GM21360 (cell line): ENCODE measurements at regions not wholly inside any gene's neighbourhood (a gene's known extent, or its start where the extent isn't known, plus 50 kb on each side); places are given as distances from the start of the nearest gene placed in this dataset.
"Not testable (repeated sequence)": the region's sequence is repeated elsewhere in the genome, so short reads cannot be mapped to it uniquely, and the experiment has no call there.

ENCODE experiments used
- ATAC-seq: cut with Tn5 transposase; IDR thresholded peaks from one replicate; pipeline ENCODE4 v1.9.1; 2021; ENCODE audit warnings: mild to moderate bottlenecking, moderate library complexity; ENCODE audit not compliant: unreplicated experiment

DNA sequence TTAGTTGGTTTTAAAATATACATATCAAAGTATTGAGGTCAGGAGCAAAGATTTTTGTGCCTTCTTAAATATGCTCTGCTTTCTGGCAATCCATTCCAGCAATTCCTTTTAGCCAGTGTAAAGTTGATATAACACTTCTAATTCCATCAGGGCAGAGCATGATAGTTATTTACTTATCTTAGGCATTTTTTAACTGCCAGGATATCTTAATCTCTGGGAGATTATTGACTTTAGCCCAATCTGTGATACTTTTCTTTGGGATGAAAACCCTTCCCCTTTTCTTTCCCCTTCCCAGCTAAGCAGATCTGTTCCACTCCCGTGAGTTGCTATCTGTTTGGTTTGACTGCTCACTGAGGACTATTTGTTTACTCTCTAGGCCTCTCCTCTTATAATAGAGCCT, 168.7 kb upstream of the RSPO3 start:
- ATAC-seq = no peak

DNA sequence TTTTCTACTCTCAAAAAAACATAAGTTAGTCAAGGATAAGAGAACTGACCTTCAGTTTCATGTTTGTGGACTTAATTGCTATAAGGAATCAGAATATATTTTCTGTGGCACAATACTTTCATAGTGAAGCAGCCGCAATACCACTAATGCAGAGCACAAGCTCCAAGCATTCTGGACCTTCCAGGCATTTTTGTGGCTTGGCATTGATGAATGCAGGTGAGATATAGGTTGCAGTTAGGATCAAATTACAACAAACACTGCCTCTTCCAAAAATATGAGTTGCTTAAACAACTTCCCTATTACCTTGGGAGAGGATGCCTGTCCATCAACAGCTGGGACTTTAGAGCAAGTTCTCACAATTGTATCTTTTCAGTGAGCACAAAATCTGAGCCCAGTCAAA, 162.8 kb upstream of the RSPO3 start:
- no peak for ATAC-seq

DNA sequence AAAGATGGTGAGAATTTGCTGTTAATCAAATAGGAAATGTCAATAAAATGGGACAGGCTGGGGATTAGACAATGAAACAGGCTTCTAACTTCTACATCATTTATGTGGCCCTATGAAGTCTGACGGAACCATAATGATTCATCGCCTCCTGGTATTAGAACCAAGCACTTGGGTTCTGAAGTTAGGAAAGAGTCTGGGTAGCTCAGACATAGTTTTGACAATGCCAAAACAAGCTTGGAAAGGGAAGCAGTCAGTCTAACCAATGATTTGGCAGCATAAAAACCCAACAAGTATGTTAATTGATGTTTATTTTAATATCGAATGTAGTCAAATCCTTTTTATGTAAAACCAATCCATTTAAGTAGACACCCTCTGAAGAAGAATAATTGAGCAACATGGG, 160.8 kb upstream of the RSPO3 start:
- ATAC-seq = no peak

DNA sequence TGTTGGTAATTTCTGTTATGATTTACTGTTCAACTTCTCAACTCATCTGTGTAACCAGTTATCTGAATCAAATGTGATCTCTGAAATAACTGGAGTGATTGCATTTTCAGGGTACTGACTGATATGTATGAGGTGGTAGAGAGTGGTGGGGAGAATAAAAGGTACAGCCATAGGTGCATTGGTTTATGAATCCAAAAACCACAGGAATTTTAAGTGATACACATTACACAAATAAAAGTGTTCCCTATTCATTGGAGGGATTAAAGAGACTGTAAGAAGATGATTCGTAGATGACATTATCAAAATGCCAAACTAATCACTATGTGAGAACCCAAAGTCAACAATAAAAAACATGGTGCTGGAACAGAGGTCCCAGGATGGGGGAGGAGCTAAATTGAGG, 158.7 kb upstream of the RSPO3 start:
- no peak for ATAC-seq

DNA sequence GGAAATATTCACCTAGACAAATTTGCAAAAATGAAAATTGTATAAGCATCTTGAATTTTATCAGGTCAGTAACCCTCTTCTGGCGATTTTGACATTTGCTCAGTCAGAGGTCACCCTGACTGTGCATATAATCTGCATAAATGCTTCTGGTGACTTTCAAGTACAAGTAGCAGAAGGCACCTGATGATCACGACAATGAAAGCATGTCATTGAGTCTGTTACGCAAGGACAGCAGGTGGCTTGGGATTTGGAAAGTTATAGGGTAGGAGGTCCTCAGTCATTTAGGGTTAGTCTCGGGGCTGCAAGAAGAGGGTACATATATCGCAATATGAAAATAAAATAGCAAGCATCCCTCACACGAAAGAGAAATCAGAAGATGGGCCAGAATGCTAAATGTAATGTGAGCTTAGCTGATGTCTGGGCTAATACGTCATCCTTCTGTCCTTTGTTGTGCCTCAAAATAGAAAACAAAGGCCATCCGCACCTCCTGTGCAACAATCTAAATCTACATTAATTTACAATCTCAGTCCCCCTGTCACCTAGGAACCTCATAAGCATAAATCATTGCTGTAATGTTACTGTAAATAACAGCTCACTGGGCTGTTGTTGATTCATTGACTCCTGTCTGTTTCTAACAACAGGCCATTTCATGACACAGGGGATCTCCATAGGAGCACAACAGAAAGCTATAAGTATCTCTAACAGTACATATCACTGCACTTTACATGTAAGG, 155.2 kb upstream of the RSPO3 start:
- ATAC-seq = no peak

- ATAC-seq = no peak
Observed at GRCh38 chr6:126967296-126968005, 151.0 kb upstream of the RSPO3 start.

DNA sequence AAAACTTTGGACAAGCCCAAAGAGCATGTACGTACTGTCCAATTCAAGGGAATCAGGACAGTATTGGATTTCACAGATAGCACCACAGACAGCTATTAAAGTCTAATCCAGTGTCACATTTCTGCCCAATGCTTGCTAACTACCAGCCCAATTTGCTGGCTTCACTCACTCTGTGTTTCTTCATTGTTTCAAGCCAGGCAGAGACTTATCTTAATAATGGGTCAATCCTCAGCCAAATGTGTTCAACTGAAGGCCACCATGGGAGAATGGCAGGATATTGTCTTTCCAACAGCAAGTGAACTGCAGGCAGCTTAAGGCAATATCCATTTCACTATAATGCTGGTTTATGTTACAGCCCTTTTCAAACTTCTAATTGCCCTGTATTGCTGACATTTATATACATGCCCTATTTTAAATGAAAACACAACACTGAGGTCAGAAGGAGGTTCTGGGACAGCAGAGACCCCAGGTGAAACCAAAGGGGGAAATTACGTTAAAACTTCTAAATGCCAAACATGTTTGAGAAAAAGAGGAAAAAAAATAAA, 142.1 kb upstream of the RSPO3 start:
- no peak for ATAC-seq

GRCh38 chr6:126983779-126984178, 134.7 kb upstream of the RSPO3 start:
- ATAC-seq = no peak

DNA sequence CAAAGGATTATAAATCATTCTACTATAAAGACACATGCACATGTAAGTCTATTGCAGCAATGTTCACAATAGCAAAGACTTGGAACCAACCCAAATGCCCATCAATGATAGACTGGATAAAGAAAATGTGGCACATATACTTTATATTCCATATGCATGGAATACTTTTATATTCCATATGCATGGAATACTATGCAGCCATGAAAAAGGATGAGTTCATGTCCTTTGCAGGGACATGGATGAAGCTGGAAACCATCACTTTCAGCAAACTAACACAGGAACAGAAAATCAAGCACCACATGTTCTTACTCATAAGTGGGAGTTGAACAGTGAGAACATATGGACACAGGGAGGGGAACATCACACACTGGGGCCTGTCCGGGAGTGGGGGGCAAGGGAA, 130.3 kb upstream of the RSPO3 start:
- ATAC-seq = not testable (repeated sequence)

DNA sequence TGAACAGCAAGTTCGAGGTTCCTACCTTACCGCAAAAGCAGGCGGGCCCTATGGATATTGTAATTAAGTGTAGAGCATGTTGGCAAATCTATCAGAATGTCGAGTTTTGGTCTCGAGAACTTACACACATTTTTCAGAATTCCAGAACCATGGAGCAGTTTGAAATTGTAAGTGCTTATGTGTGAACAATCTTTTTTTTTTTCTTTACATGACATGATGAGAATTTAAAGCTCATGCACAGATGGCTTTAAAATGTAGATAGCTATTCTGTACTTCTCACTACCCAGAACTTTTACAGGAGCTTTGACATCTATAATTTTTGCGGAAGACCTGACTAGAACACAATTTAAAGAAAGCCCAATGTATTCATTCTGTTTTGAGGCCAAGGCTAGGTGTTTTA, 117.8 kb upstream of the RSPO3 start:
- ATAC-seq = no peak

DNA sequence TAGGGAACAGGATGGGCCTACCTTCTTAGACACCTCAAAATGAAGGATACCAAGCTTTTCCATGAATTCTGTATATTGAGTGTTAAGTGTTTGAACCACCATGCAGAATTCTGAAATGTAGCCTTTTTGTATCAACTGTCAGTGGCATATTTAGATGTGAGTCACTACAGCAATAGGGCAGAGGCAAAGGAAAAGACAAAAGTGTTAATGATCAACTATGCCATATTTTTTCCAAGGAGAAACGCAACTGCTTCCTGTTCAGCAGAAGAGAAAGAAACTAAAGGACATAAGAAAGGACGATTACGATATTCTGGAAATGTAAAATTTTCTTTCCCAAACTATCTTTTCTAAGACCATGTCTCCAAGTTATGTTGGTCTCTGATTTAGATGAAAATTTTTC, 104.6 kb upstream of the RSPO3 start:
- no peak for ATAC-seq

DNA sequence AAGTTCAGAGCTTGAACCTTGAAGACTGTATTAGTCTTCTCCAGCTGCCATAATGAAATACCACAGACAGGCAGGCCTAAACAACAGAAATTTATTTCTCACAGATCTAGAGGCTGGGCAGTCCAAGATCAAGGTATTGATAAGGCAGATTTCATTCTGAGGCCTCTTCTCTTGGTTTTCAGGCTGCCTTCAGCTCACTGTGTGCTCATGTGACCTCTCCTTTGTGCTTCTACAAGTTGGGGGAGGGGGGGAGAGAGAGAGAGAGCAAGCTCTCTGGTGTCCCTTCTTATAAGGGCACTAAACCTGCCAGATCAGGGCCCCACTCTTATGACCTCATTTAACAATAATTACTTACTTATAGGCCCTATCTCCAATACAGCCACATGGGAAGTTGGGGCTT, 102.6 kb upstream of the RSPO3 start:
- no peak for ATAC-seq

DNA sequence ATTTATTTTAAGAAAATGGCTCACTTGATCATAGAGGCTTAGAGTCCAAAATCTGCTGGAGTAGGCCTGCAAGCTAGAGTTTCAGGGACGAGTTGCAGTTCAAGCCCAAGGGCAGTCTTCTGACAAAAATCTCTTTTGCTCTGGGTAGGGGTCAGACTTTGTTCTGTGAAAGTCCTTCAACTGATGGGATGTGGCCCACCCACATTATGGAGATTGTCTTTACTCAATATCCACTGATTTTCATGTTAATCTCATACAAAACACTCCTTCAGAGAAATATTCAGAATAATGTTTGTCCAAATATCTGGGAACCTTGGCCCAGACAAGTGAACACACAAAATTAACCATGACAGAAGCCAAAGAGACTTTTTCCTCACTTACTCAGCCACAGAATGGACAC, 98.6 kb upstream of the RSPO3 start:
- ATAC-seq = no peak

DNA sequence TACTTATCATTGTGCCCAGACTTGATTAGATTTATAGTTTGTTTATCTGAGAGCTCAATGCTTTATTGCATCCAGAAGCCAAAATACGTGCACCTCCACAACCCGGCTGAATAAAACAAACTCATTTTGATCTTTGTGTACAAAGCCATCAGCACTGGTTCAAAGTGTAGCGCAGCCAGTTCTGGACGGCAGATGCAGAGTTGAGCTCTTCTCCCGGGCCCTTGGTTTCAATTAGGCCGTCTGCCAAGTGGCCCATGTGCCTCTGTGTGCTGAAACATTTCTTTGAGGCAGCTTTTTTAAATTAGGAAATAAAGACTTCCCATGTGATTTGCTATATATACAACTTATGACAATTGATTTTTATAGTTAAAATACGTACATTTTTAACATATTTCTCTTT, 96.2 kb upstream of the RSPO3 start:
- ATAC-seq = no peak

DNA sequence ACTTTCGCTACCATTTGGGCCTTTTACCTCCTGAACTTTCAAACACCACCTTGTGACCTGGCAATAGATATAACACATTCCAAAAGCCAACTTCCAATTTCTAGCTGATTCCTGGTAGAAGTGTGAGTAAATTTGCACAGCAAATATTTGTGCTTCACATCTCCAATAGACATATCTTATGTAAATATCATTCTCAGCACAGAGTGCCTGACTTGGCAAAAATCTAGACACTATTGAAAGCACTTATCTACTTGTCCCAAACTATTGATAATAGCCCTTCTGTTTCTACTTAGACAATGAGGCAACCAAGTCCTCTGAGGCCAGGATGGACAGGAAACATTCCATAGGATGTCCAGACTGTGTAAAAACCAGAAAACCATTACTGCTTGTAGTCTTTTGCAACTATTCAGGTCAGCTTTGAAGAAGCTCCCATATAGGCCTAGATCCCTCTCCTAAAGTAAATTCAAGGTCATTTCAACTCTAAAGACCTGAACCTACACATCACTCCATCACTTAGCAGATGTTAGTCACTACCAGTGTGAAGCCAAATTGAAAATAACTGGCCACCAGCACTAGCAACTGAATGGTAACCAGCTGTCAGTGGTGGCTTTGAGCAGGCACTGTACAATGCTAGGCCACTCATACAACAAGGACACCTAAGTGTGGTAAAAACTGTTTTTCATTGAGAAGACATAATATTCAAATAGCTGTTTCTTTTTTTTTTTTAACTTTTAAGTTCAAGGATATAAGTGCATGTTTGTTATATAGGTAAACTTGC, 95.3 kb upstream of the RSPO3 start:
- ATAC-seq = no peak

GRCh38 chr6:127026247-127026646, 92.2 kb upstream of the RSPO3 start:
- no peak for ATAC-seq

GRCh38 chr6:127030111-127030510, 88.4 kb upstream of the RSPO3 start:
- no peak for ATAC-seq

DNA sequence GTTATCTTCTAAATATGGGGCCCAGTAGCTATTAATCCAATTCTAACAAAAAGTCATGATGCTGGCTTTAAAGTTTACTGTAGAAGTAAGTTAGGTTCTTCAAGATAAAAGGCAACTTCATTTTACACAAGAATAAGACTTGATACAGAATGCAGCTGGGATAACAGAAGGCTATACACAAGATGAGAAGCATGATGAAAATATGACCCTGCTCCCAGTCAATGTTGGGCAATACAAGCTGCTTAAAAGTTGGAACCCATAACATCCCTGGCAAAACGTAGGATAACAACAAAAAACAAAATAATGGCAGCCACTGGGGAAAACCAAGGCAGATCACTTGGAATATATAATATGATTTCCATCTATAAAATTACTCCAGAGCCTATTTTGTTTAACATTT, 87.6 kb upstream of the RSPO3 start:
- no peak for ATAC-seq

GRCh38 chr6:127031511-127031910, 87.0 kb upstream of the RSPO3 start:
- ATAC-seq = no peak

DNA sequence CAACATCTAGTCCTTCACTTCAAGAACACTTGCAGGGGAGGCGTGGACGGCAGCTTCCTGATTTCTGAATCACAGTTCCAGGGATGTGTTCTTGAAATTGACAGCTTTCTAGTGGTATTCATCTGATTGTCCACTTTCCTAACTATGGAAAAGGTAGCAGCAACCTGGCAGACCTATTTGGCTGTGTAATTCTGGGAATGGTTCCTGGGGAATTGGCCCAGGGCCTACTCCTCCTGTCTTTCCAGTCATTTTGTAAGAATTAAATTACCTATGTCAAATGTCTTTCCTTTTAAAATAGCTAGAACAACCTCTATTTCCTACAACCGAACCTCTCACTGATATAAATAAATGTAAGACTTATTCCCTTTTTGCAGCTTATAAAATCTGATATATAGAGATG, 85.5 kb upstream of the RSPO3 start:
- ATAC-seq = no peak

DNA sequence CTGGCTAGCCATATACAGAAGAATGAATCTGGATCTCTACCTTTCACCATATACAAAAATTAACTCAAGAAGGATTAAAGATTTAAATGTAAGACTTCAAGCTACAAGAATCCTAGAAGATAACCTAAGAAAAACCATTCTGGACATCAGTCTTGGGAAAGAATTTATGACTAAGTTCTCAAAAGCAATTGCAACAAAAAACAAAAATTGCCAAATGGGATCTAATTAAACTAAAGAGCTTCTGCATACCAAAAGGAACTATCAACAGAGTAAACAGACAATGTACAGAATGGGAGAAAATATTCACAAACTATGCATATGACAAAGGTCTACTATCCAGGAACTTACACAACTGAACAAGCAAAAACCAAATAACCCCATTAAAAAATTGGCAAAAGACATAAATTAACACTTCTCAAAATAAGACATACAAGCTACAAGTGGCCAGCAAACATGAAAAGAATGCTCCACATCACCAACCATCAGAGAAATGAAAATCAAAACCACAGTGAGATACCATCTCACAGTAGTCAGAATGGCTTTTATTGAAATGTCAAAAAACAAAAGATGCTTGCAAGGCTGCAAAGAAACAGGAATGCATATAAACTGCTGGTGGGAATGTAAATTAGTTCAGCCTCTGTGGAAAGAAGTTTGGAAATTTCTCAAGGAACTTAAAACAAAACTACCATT, 66.8 kb upstream of the RSPO3 start:
- ATAC-seq = no peak
